Medulla oblongata (tissue), 1 donor: ENCODE measurements at regions not wholly inside any gene's neighbourhood (a gene's known extent, or its start where the extent isn't known, plus 50 kb on each side); places are given as distances from the start of the nearest gene placed in this dataset.

Experiments
- DNase-seq: peaks from one replicate; pipeline ENCODE4 v3.0.0-alpha.2; 2015; ENCODE audit errors: extremely low spot score

GRCh38 chr5:77844623-77845323, 68.6 kb upstream of the TBCA start:
- DNase-seq = peak; percentile 30

GRCh38 chr5:77844373-77844622, 68.2 kb upstream of the TBCA start:
- no peak for DNase-seq

DNA sequence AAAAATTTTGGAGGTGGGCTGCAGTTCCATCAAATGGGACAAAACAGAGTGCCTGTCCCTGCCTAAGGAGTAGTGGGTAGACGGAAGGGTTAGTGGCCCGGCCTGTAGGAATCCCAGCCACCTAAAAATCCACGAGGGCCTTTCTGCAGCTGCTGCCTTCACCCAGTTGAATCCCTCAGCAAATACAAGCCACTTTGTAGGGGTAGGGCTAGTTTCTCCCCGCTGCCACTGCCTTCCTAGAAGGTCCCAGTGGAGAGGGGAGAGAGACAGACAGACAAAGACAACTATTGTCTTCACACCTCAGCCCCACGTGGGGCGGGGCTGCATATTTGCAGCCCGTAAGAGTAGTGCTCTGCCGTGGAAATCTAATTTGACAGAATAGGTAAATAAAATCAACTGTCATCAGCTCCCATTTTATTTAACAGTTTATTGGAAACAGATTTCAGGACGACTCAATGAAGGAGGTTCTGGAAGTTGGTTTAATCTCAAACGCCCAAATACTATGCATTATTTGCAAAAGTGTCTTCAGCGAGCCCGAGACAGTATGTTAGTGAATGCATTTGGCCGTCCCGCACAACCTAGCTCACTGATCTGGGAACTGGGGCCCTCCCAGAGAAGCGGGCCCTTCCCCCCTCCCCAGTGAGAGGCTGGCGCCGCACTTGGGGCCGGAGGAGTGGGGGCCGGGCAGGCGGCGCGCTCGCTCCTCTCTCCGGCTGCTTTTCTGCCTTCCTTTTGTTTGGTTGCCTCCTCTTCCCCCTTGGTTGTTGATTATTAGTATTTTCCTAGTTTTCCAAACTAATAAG, 67.6 kb upstream of the TBCA start:
- peak; percentile 58 for DNase-seq

- DNase-seq = no peak
These were observed 66.1 kb upstream of the TBCA start for GRCh38 chr5:77842243-77842642.

DNA sequence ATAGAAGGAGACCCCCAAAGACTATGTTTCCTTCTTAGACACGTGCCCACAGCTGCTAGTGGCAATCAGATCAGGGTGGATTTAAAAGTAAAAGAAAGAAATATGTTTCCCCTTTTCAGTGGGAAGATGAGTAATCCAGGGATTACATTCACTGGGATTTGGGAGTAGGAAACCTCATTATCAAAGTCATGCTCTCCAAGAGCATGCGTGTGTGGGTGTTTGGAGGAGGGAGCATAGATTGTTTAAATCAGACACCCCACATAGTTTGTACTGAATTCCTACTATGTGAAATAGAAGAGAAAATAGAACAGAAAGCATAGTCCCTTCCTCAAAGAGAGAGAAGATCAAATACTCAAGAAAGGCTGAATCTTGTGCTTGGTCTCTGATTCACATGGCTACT, 65.5 kb upstream of the TBCA start:
- no peak for DNase-seq

- DNase-seq = no peak
These were observed 64.8 kb upstream of the TBCA start for GRCh38 chr5:77840930-77841329.

- DNase-seq = no peak
These were observed 63.6 kb upstream of the TBCA start for GRCh38 chr5:77839691-77840090.

DNA sequence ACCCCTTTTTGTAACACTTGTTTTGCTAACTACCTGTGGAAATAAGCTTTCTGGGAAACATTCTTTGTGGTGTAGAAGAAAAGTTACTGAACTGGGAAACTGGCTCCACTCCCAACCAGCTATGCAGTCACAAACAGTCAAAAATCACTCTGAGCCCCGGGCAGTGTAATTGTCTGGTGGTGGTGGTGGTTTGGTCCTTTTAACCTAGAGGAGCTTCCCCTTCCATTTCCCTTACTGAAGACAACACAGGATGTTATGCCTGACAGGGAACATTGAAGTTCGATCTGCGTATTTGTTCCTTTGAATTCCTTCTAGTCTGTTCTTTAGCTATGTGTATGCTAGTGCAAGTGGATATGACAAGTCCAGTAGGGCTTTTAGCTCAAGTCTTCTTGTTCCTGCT, 56.8 kb upstream of the TBCA start:
- DNase-seq = no peak

GRCh38 chr5:77832166-77832770, 56.1 kb upstream of the TBCA start:
- no peak for DNase-seq

GRCh38 chr5:77828445-77828844, 52.3 kb upstream of the TBCA start:
- DNase-seq = no peak
